Stomach (tissue), 4 donors: ENCODE measurements at regions not wholly inside any gene's neighbourhood (a gene's known extent, or its start where the extent isn't known, plus 50 kb on each side); places are given as distances from the start of the nearest gene placed in this dataset.

Source experiments
- EP300 ChIP-seq: sonication (generic); formaldehyde crosslinking; IDR thresholded peaks from one replicate; pipeline ENCODE4 v1.6.1; 2017; ENCODE audit warnings: antibody characterized with exemption
- POLR2A ChIP-seq, 4 donors: fragments of 450-650 bp; IDR thresholded peaks; one replicate each; pipeline ENCODE4 v1.6.1; 2016; ENCODE audit warnings: antibody characterized with exemption in 4 of 4, control low read depth in 2 of 4, mild to moderate bottlenecking in 1 of 4, moderate library complexity in 1 of 4
- POLR2AphosphoS5 ChIP-seq, 3 donors: sonication (generic); formaldehyde crosslinking; IDR thresholded peaks; one replicate each; pipeline ENCODE4 v1.6.1; 2016; ENCODE audit warnings: antibody characterized with exemption in 3 of 3
- TF ChIP-seq, protein P1 (sequence below), 7 experiments: fragments of 450-650 bp in 4 of 7; fragments of 200-600 bp in 3 of 7; sonication (generic) in 3 of 7; IDR thresholded peaks; one replicate each; pipeline ENCODE4 v1.5.1; 2016 to 2019; ENCODE audit warnings: antibody characterized with exemption in 7 of 7, control low read depth in 2 of 7, mild to moderate bottlenecking in 1 of 7

DNA sequence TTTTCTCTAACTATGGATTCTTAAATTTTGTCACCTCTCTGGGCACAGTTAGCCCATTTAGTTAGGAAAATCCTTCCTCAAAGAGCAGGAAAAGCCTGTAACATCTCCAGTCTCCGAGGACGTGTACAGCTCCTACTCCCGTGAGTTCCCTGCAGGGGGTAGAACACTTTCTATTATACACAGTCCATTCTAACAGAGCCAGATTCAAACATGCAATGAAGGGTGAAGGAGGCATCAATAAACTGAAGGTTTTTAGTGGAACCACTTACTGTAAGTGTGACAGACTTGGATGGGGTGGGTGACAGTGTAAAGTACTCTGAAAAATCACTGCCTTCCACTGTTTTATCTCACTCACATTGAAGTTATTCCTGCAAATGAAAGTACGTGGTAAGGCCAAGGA lies 204.7 kb upstream of the DACH1 start:
- TF ChIP-seq, protein P1, sequence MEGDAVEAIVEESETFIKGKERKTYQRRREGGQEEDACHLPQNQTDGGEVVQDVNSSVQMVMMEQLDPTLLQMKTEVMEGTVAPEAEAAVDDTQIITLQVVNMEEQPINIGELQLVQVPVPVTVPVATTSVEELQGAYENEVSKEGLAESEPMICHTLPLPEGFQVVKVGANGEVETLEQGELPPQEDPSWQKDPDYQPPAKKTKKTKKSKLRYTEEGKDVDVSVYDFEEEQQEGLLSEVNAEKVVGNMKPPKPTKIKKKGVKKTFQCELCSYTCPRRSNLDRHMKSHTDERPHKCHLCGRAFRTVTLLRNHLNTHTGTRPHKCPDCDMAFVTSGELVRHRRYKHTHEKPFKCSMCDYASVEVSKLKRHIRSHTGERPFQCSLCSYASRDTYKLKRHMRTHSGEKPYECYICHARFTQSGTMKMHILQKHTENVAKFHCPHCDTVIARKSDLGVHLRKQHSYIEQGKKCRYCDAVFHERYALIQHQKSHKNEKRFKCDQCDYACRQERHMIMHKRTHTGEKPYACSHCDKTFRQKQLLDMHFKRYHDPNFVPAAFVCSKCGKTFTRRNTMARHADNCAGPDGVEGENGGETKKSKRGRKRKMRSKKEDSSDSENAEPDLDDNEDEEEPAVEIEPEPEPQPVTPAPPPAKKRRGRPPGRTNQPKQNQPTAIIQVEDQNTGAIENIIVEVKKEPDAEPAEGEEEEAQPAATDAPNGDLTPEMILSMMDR (IDR thresholded peaks at IDR 0.05) = no peak
- no peak for TF ChIP-seq POLR2A (IDR thresholded peaks at IDR 0.05)
- no peak for TF ChIP-seq EP300
- no peak for TF ChIP-seq POLR2AphosphoS5 (IDR thresholded peaks at IDR 0.05)
